Fibroblast of the aortic adventitia (primary cell): ENCODE measurements at regions not wholly inside any gene's neighbourhood (a gene's known extent, or its start where the extent isn't known, plus 50 kb on each side); places are given as distances from the start of the nearest gene placed in this dataset.

ENCODE experiments used
- DNase-seq: peaks from one replicate; pipeline ENCODE4 v3.0.0-alpha.2; 2010; ENCODE audit warnings: low read depth
- H3K4me3 ChIP-seq: 2 replicates; pipeline ENCODE4 v1.5.1; 2011; ENCODE audit warnings: low read depth, mild to moderate bottlenecking, control low read depth, low read length, moderate library complexity
- CTCF ChIP-seq: IDR thresholded peaks from 2 replicates; pipeline ENCODE4 v1.5.1; 2011; ENCODE audit warnings: mild to moderate bottlenecking, low read length, control low read depth, inconsistent platforms; ENCODE audit not compliant: insufficient read depth

DNA sequence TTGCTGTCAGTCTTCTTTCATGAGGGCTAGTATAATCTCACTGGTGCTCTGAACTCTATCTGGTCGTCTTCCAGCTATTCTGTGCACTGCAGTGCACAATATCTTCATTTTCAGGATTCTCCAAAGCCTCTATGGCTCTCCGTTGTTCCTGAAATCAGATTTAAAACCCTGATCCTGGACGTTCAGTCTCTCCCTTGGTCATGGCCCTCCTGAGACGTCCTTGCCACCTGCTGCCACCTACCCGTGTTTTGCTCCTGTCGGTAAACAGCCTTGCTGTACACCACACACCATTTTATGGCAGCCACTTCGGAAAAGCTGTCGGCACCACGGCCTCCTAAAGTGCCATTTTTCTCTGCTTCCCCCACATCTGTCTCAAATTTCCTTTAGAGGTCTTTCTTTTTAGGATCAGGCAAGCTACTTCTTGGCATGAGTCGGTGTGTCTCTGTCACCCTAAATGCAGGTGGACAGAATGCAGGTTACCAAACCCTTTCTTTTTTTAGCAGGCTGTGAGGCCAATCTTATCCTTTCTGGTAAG lies 170.0 kb downstream of the HRH4 start:
- no peak overlapping the region for H3K4me3 ChIP-seq
- TF ChIP-seq CTCF, result no peak

DNA sequence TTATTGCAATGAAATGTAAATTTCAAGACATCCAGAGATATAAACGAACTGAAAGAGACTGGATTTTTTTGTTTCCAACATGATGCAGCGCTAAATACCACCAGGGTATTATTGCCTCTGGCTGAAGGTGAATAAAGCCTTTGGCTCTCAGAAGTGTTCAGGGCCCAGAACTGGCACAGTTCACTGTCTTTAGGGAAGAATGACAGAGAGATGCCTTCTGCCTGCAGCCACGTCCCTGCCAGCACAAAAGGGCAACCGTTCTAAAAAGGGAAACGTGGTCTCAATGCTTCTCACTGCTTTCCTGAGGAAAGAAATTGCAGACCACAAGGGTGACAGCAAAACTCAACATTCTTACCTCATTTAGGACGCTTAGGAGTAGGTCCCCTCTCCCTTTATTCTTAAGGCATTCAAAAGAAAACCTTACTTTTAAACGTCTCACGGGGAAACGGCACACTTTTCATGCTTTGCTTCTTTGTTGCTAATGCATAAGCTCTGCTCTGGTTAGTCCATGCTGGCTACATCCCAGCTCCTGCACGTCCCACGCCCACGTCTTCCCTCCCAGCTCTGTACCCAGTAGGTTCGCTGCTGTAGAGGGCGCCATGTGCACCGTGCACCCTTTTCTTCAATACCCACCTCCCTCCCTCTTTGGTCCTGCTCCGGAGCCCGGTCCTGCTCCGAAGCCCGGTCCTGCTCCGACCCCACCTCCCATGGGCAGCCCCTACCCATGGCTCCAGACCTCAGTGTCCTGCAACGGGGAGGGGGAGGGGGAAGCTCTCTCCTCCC lies 171.0 kb downstream of the HRH4 start:
- no peak overlapping the region for H3K4me3 ChIP-seq
- DNase-seq, result no peak
- no peak for TF ChIP-seq CTCF

More for the DNA sequence above, 170.0 kb downstream of the HRH4 start:
- no peak for DNase-seq

DNA sequence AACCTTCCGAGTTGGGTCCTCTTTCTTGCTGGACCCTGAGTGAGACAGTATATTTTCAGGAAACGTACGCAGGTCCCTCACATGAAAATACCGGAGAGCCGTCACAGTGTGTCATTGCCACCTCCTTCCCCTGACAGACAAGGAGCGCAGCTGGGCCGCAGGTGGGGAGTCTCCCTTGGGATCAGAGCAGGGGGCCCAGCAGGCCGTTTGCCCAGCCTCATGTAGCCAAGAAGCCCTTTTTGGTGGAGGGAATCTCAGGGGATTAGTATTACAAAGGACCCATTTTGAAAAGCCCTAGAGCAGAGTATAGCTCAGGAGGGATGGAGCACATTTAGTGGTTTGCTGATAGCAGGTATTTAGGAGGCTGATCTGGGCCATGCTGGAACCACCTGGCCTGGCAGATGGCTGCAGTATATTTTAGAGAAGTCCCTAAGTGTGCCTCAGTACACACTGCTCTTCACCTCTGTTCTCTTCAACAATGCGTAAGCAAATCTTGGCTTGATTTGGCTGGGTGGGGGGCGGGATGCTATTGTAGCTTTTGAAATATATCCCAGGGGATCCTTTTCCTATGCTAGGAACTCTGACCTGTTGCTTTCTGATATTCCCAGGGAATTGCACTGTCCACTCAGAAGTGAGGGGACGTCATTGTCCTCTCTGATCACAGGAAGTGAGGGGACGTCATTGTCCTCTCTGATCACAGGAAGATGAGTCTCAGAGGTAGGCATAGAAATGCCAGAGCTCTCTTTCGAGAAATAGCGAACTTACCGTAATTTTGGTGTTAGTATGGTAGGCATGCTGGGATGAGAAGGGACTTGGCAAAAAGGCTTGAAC lies 171.9 kb downstream of the HRH4 start:
- DNase-seq, result no peak
- no peak for TF ChIP-seq CTCF
- no peak overlapping the region for H3K4me3 ChIP-seq

- no peak overlapping the region for H3K4me3 ChIP-seq
- no peak for TF ChIP-seq CTCF
- no peak for DNase-seq
Measured at GRCh38 chr18:24633121-24633520, 172.7 kb downstream of the HRH4 start.

- no peak for TF ChIP-seq CTCF
- H3K4me3 ChIP-seq, result no peak overlapping the region
- DNase-seq, result no peak
Measured at GRCh38 chr18:24649571-24649970, 189.1 kb downstream of the HRH4 start.

DNA sequence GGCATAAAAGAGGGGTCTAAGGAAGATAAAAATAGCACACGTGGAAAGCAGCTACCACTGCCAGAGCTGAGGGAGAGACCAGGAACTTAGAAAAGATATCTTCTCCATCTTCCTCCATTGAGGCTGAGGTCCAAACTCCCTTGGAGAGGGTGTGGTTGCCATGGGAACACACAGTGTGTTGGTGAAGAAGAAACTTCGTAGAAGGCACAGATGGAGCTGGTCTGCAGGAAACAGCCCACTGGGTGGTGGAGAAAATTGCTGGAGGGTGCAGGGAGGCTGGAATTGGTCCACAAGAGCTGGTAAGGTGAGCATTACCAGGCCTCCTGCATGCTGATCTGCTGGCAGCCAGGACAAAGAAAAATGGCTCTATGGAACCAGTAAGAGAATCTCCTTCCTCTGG lies 191.0 kb downstream of the HRH4 start:
- H3K4me3 ChIP-seq, result no peak overlapping the region
- DNase-seq, result no peak
- no peak for TF ChIP-seq CTCF
